NCI-H2171 (cell line): ENCODE measurements at regions not wholly inside any gene's neighbourhood (a gene's known extent, or its start where the extent isn't known, plus 50 kb on each side); places are given as distances from the start of the nearest gene placed in this dataset.
A peak's percentile ranks its signal among the peaks of the same experiment; 100 is the strongest.

Experiments used
- DNase-seq: peaks from one replicate; lab custom pipeline; 2025; lab: John Stamatoyannopoulos, UW

- DNase-seq, result no peak
Observed at GRCh38 chr13:109884462-109884861, 98.1 kb upstream of the IRS2 start.

- no peak for DNase-seq
Observed at GRCh38 chr13:109883181-109884180, 97.1 kb upstream of the IRS2 start.

- DNase-seq, result no peak
Observed at GRCh38 chr13:109881961-109882558, 95.7 kb upstream of the IRS2 start.

- DNase-seq, result no peak
Observed at GRCh38 chr13:109881347-109881725, 95.0 kb upstream of the IRS2 start.

- DNase-seq, result no peak
Observed at GRCh38 chr13:109880371-109881346, 94.3 kb upstream of the IRS2 start.

- no peak for DNase-seq
Observed at GRCh38 chr13:109879338-109879737, 93.0 kb upstream of the IRS2 start.

- no peak for DNase-seq
Observed at GRCh38 chr13:109877809-109878208, 91.4 kb upstream of the IRS2 start.

GRCh38 chr13:109875746-109876145 lies 89.4 kb upstream of the IRS2 start:
- no peak for DNase-seq

- no peak for DNase-seq
Observed at GRCh38 chr13:109874484-109875454, 88.4 kb upstream of the IRS2 start.

GRCh38 chr13:109873351-109874123 lies 87.2 kb upstream of the IRS2 start:
- no peak for DNase-seq

- no peak for DNase-seq
Observed at GRCh38 chr13:109872864-109873263, 86.5 kb upstream of the IRS2 start.

GRCh38 chr13:109870696-109871370 lies 84.5 kb upstream of the IRS2 start:
- DNase-seq, result no peak

GRCh38 chr13:109870274-109870673 lies 83.9 kb upstream of the IRS2 start:
- DNase-seq, result no peak

GRCh38 chr13:109869312-109870237 lies 83.2 kb upstream of the IRS2 start:
- peak; percentile 59 for DNase-seq

GRCh38 chr13:109868578-109869311 lies 82.4 kb upstream of the IRS2 start:
- no peak for DNase-seq

- DNase-seq, result no peak
Observed at GRCh38 chr13:109867766-109868165, 81.4 kb upstream of the IRS2 start.

GRCh38 chr13:109862627-109863026 lies 76.2 kb upstream of the IRS2 start:
- no peak for DNase-seq

- DNase-seq, result no peak
Observed at GRCh38 chr13:109859898-109860297, 73.5 kb upstream of the IRS2 start.
